CD14-positive monocyte (primary cell): ENCODE measurements at regions not wholly inside any gene's neighbourhood (a gene's known extent, or its start where the extent isn't known, plus 50 kb on each side); places are given as distances from the start of the nearest gene placed in this dataset.
"Not testable (repeated sequence)": the region's sequence is repeated elsewhere in the genome, so short reads cannot be mapped to it uniquely, and the experiment has no call there.

Source experiments
- DNase-seq, 3 donors: peaks; one replicate each; pipeline ENCODE4 v3.0.0-alpha.2; 2011 to 2022
- H2AFZ ChIP-seq: 2 replicates; pipeline ENCODE4 v1.6.0; 2012; ENCODE audit warnings: mild to moderate bottlenecking, low read depth, low read length, inconsistent platforms; ENCODE audit not compliant: insufficient read depth, poor library complexity, severe bottlenecking
- H3K27ac ChIP-seq, 2 donors: 1 replicate in 1 of 2; 2 replicates in 1 of 2; pipeline ENCODE4 v1.5.1; 2012 to 2013; ENCODE audit warnings: low read length in 2 of 2, control low read depth in 1 of 2, inconsistent platforms in 1 of 2, low read depth in 1 of 2, mild to moderate bottlenecking in 1 of 2
- H3K27me3 ChIP-seq, 2 donors: one replicate each; pipeline versions ENCODE4 v1.6.0 to v1.6.1; 2011 to 2013; ENCODE audit warnings: low read length in 2 of 2; ENCODE audit not compliant: control insufficient read depth in 2 of 2, insufficient read depth in 2 of 2
- H3K36me3 ChIP-seq, 2 donors: replicated peaks in 1 of 2; 1 replicate in 1 of 2; 2 replicates in 1 of 2; pipeline versions ENCODE4 v1.5.1 to v1.6.1; 2012 to 2013; ENCODE audit warnings: low read length in 2 of 2, control low read depth in 1 of 2, inconsistent platforms in 1 of 2, mild to moderate bottlenecking in 1 of 2; ENCODE audit not compliant: insufficient read depth in 2 of 2, control insufficient read depth in 1 of 2
- H3K4me1 ChIP-seq, 2 donors: 1 replicate in 1 of 2; 2 replicates in 1 of 2; pipeline versions ENCODE4 v1.5.1 to v1.6.1; 2012 to 2013; ENCODE audit warnings: low read length in 2 of 2, control low read depth in 1 of 2, inconsistent platforms in 1 of 2, mild to moderate bottlenecking in 1 of 2, moderate library complexity in 1 of 2; ENCODE audit not compliant: insufficient read depth in 2 of 2, control insufficient read depth in 1 of 2
- H3K4me2 ChIP-seq: replicated peaks from 2 replicates; pipeline ENCODE3; 2012; ENCODE audit warnings: low read length, moderate library complexity, mild to moderate bottlenecking; ENCODE audit not compliant: poor library complexity, severe bottlenecking; ENCODE audit errors: extremely low read depth
- H3K4me3 ChIP-seq, 3 experiments: fragments of 200-600 bp in 1 of 3; sonication (generic) in 1 of 3; replicated peaks in 1 of 3; 1 replicate in 2 of 3; 2 replicates in 1 of 3; pipeline ENCODE4 v1.5.1; 2011 to 2013; ENCODE audit warnings: low read length in 3 of 3, mild to moderate bottlenecking in 3 of 3, control low read depth in 2 of 3, low read depth in 2 of 3, inconsistent platforms in 1 of 3, moderate library complexity in 1 of 3
- H3K79me2 ChIP-seq: 2 replicates; pipeline ENCODE4 v1.6.0; 2012; ENCODE audit warnings: mild to moderate bottlenecking, control low read depth, inconsistent platforms, low read length, moderate library complexity; ENCODE audit not compliant: insufficient read depth
- H3K9ac ChIP-seq: 2 replicates; pipeline ENCODE4 v1.6.0; 2017; ENCODE audit warnings: low read length, mild to moderate bottlenecking; ENCODE audit not compliant: insufficient read depth, poor library complexity, severe bottlenecking
- H3K9me3 ChIP-seq, 2 donors: replicated peaks in 1 of 2; 1 replicate in 1 of 2; 2 replicates in 1 of 2; pipeline versions ENCODE4 v1.5.1 to v1.6.1; 2012 to 2013; ENCODE audit warnings: low read length in 2 of 2, control low read depth in 1 of 2; ENCODE audit not compliant: control insufficient read depth in 1 of 2, insufficient read depth in 1 of 2
- H4K20me1 ChIP-seq: 2 replicates; pipeline ENCODE4 v1.6.0; 2012; ENCODE audit warnings: mild to moderate bottlenecking, low read length, control low read depth, moderate library complexity; ENCODE audit not compliant: insufficient read depth
- H3K27ac Mint-ChIP-seq, 7 donors: one replicate each; pipeline ENCODE4 v1.8.0; 2020; ENCODE audit warnings: mild to moderate bottlenecking in 7 of 7, mixed read lengths in 7 of 7, moderate library complexity in 6 of 7, inconsistent platforms in 2 of 7
- H3K27me3 Mint-ChIP-seq, 3 donors: one replicate each; pipeline ENCODE4 v1.8.0; 2021 to 2022; ENCODE audit warnings: low read depth in 3 of 3, mild to moderate bottlenecking in 3 of 3, mixed read lengths in 3 of 3, moderate library complexity in 3 of 3, inconsistent platforms in 1 of 3
- H3K36me3 Mint-ChIP-seq, 2 donors: one replicate each; pipeline ENCODE4 v1.8.0; 2020; ENCODE audit warnings: mixed read lengths in 2 of 2, inconsistent platforms in 1 of 2, mild to moderate bottlenecking in 1 of 2
- H3K4me1 Mint-ChIP-seq: one replicate; pipeline ENCODE4 v1.8.0; 2020; ENCODE audit warnings: mild to moderate bottlenecking, mixed read lengths
- H3K4me3 Mint-ChIP-seq, 2 donors: one replicate each; pipeline ENCODE4 v1.8.0; 2020; ENCODE audit warnings: mild to moderate bottlenecking in 2 of 2, mixed read lengths in 2 of 2, moderate library complexity in 1 of 2
- H3K9me3 Mint-ChIP-seq, 7 donors: one replicate each; pipeline ENCODE4 v1.8.0; 2020 to 2022; ENCODE audit warnings: mixed read lengths in 7 of 7, mild to moderate bottlenecking in 6 of 7, moderate library complexity in 6 of 7, inconsistent platforms in 2 of 7
- WGBS: methylation state at CpG from one replicate; pipeline ENCODE4 v1.1.5; 2013; ENCODE audit warnings: missing lambda C conversion rate; ENCODE audit not compliant: insufficient coverage; 5-methylcytosine and 5-hydroxymethylcytosine counted together
- intact Hi-C, 2 donors: fragments of 100-400 bp; cut with micrococcal nuclease; formaldehyde crosslinking; loops; one replicate each; pipeline versions ENCODE4 v1.15.0 to v1.15.1; 2023
- TF ChIP-seq, protein P1 (sequence below): fragments of 200-600 bp; IDR thresholded peaks from one replicate; pipeline ENCODE4 v1.8.0; 2022; ENCODE audit warnings: antibody characterized with exemption, mild to moderate bottlenecking

GRCh38 chr5:145619806-145620310 lies 215.3 kb downstream of the PRELID2 start:
- H3K27ac ChIP-seq, result no peak overlapping the region
- H3K4me2 ChIP-seq, result no peak overlapping the region
- no peaks in the 10 kb centered on the region for H3K36me3 ChIP-seq
- Mint-ChIP-seq H3K27me3 (no peaks in the 10 kb centered on the region), H3K27ac (no peak overlapping the region), H3K9me3 (peaks cover 16 to 38% (median 29%) of the 10 kb centered on the region in 7 donors), H3K36me3 (no peaks in the 10 kb centered on the region), H3K4me3 (no peak overlapping the region), H3K4me1 (no peaks in the 10 kb centered on the region)
- no CpG with 5 or more reads among the region's 1 CpG for WGBS
- H3K79me2 ChIP-seq, result no peaks in the 10 kb centered on the region
- TF ChIP-seq, protein P1, sequence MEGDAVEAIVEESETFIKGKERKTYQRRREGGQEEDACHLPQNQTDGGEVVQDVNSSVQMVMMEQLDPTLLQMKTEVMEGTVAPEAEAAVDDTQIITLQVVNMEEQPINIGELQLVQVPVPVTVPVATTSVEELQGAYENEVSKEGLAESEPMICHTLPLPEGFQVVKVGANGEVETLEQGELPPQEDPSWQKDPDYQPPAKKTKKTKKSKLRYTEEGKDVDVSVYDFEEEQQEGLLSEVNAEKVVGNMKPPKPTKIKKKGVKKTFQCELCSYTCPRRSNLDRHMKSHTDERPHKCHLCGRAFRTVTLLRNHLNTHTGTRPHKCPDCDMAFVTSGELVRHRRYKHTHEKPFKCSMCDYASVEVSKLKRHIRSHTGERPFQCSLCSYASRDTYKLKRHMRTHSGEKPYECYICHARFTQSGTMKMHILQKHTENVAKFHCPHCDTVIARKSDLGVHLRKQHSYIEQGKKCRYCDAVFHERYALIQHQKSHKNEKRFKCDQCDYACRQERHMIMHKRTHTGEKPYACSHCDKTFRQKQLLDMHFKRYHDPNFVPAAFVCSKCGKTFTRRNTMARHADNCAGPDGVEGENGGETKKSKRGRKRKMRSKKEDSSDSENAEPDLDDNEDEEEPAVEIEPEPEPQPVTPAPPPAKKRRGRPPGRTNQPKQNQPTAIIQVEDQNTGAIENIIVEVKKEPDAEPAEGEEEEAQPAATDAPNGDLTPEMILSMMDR, result no peak
- no peak overlapping the region for H3K9ac ChIP-seq
- no peak for DNase-seq
- no peaks in the 10 kb centered on the region for H3K27me3 ChIP-seq
- H3K4me1 ChIP-seq, result no peaks in the 10 kb centered on the region
- intact Hi-C loops, result no loop called here
- H3K9me3 ChIP-seq, result peaks cover 35% of the 10 kb centered on the region in 2 donors
- no peak overlapping the region for H2AFZ ChIP-seq
- no peak overlapping the region for H3K4me3 ChIP-seq
- no peaks in the 10 kb centered on the region for H4K20me1 ChIP-seq

DNA sequence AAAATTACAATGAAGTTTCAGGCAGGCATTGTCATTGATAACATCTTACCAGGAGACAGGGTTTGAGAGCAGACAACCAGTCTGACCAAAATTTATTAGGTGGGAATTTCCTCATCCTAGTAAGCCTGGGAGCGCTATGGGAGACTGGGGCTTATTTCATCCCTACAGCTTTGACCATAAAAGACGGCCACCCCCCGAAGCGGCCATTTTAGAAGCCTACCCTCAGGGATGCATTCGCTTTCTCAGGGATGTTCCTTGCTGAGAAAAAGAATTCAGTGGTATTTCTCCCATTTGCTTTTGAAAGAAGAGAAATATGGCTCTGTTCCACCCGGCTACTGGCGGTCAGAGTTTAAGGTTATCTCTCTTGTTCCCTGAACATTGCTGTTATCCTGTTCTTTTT lies 218.4 kb downstream of the PRELID2 start:
- H2AFZ ChIP-seq, H3K4me1 Mint-ChIP-seq, H3K79me2 ChIP-seq, H3K27me3 Mint-ChIP-seq, H3K4me3 ChIP-seq, intact Hi-C loops, H3K4me3 Mint-ChIP-seq, H3K9ac ChIP-seq, DNase-seq, H3K27ac Mint-ChIP-seq, H3K27ac ChIP-seq, H4K20me1 ChIP-seq, H3K4me2 ChIP-seq, H3K4me1 ChIP-seq, H3K27me3 ChIP-seq, H3K36me3 ChIP-seq, H3K36me3 Mint-ChIP-seq: not testable (repeated sequence)
- H3K9me3 Mint-ChIP-seq, result peaks cover 20 to 34% (median 27%) of the 10 kb centered on the region in 7 donors
- peaks cover 23 to 25% of the 10 kb centered on the region in 2 donors for H3K9me3 ChIP-seq
- WGBS, result 84% methylated on average over 3 of the region's 7 CpGs
